ENCODE measurements at regions not wholly inside any gene's neighbourhood (a gene's known extent, or its start where the extent isn't known, plus 50 kb on each side); places are given as distances from the start of the nearest gene placed in this dataset.

- TF ChIP-seq ZBTB33 (IDR thresholded peaks at IDR 0.05; ENCODE audit: extremely low read depth, insufficient replicate concordance, low read length) (no peak), RAD21 (IDR thresholded peaks at IDR 0.05; ENCODE audit: low read depth) (no peak), CEBPB (IDR thresholded peaks at IDR 0.05; ENCODE audit: low read depth) (no peak), ATF3 (IDR thresholded peaks at IDR 0.05) (no peak), SP1 (IDR thresholded peaks at IDR 0.05; ENCODE audit: low read depth) (no peak), ZFX (IDR thresholded peaks at IDR 0.05) (no peak), ELF1 (IDR thresholded peaks at IDR 0.05; ENCODE audit: borderline replicate concordance, low read depth) (no peak), SRF (IDR thresholded peaks at IDR 0.05; ENCODE audit: low read depth) (no peak), CBX3 (IDR thresholded peaks at IDR 0.05; ENCODE audit: low read depth) (no peak)
These were observed 227.4 kb upstream of the SORCS1 start (continued) for GRCh38 chr10:107391901-107392300.

- Histone ChIP-seq H3K79me2 (ENCODE audit: insufficient read depth, low read length) (no peaks in the 10 kb centered on the region), H2AFZ (ENCODE audit: low read depth, low read length, poor library complexity, severe bottlenecking) (no peak overlapping the region), H3K4me1 (ENCODE audit: control insufficient read depth in 1 of 2, insufficient read depth in 2 of 2, low read length in 2 of 2) (no peaks in the 10 kb centered on the region), H3K9me3 (ENCODE audit: control insufficient read depth in 1 of 2, insufficient read depth in 1 of 2, low read depth in 1 of 2, low read length in 2 of 2) (peaks cover 37 to 55% of the 10 kb centered on the region in 2 experiments; a peak in 3 of 4 replicates), H3K4me2 (ENCODE audit: low read length) (no peak overlapping the region), H3K27ac (ENCODE audit: low read depth, low read length) (no peak overlapping the region), H3K9me2 (ENCODE audit: insufficient read depth) (no peaks in the 10 kb centered on the region), H3K27me3 (ENCODE audit: insufficient read depth, low read length) (no peaks in the 10 kb centered on the region), H4K20me1 (ENCODE audit: insufficient read depth) (no peaks in the 10 kb centered on the region), H3K4me3 (replicated peaks in 1 of 2; ENCODE audit: low read depth in 1 of 2, low read length in 2 of 2) (no peak overlapping the region), H3K9ac (ENCODE audit: low read length) (no peak overlapping the region), H3K36me3 (ENCODE audit: control insufficient read depth in 1 of 2, insufficient read depth in 2 of 2, low read length in 2 of 2) (no peaks in the 10 kb centered on the region)
- intact Hi-C loops (cut with micrococcal nuclease), result no loop called here
- DNase-seq (ENCODE audit: low read depth, low spot score) (no peak), ATAC-seq (no peak)
- POLR2A ChIA-PET, result no interaction called here
- BruUV-seq (replicated peaks), result no TSS peak
- TF ChIP-seq JUND (IDR thresholded peaks at IDR 0.05) (no peak), ZFX (IDR thresholded peaks at IDR 0.05) (no peak), ZNF274 (IDR thresholded peaks at IDR 0.05; ENCODE audit: low read depth, low read length) (no peak)
- RAD21 ChIA-PET (ENCODE audit: low non-redundant PET in 1 of 2, low total read pairs in 2 of 2, uncharacterized antibody in 2 of 2, unreplicated experiment in 2 of 2), result no interaction called here
- CTCF ChIA-PET, result no interaction called here
These were observed 226.1 kb upstream of the SORCS1 start for GRCh38 chr10:107390563-107390962.

Measured in HCT116 (cell line).